GM06990 (cell line): ENCODE measurements at regions not wholly inside any gene's neighbourhood (a gene's known extent, or its start where the extent isn't known, plus 50 kb on each side); places are given as distances from the start of the nearest gene placed in this dataset.

Source experiments
- DNase-seq: peaks from one replicate; pipeline ENCODE4 v3.0.0-alpha.2; 2011; ENCODE audit not compliant: insufficient read length; ENCODE audit errors: extremely low read depth
- H3K27me3 ChIP-seq: replicated peaks from 2 replicates; pipeline ENCODE4 v1.6.0; 2011; ENCODE audit warnings: low read length; ENCODE audit not compliant: control insufficient read depth, insufficient read depth
- H3K36me3 ChIP-seq: 2 replicates; pipeline ENCODE4 v1.5.1; 2011; ENCODE audit warnings: low read length; ENCODE audit not compliant: control insufficient read depth, insufficient read depth
- H3K4me3 ChIP-seq: replicated peaks from 2 replicates; pipeline ENCODE4 v1.5.1; 2011; ENCODE audit warnings: low read depth, mild to moderate bottlenecking, control low read depth, low read length
- CTCF ChIP-seq: IDR thresholded peaks from 2 replicates; pipeline ENCODE4 v1.5.1; 2011; ENCODE audit warnings: low read length, control low read depth, mild to moderate bottlenecking, inconsistent platforms; ENCODE audit not compliant: insufficient read depth, poor library complexity, severe bottlenecking

- no peak for TF ChIP-seq CTCF
- no peak for DNase-seq
- Histone ChIP-seq H3K4me3 (no peak overlapping the region), H3K36me3 (no peaks in the 10 kb centered on the region), H3K27me3 (no peaks in the 10 kb centered on the region; the same call in 1 of the 2 replicates)
Observed at GRCh38 chr16:65775829-65776228, 590.7 kb upstream of the CDH5 start.

- no peak overlapping the region for H3K4me3 ChIP-seq
- no peaks in the 10 kb centered on the region for H3K36me3 ChIP-seq
- no peak for TF ChIP-seq CTCF
- H3K27me3 ChIP-seq: no peaks in the 10 kb centered on the region
- no peak for DNase-seq
Observed at GRCh38 chr16:65774350-65774749, 592.1 kb upstream of the CDH5 start.

GRCh38 chr16:65773301-65773874 is 593.1 kb upstream of the CDH5 start:
- DNase-seq: no peak
- Histone ChIP-seq H3K36me3 (no peaks in the 10 kb centered on the region), H3K4me3 (no peak overlapping the region), H3K27me3 (no peaks in the 10 kb centered on the region)
- TF ChIP-seq CTCF: no peak

- TF ChIP-seq CTCF: no peak
- H3K27me3 ChIP-seq: no peaks in the 10 kb centered on the region
- H3K36me3 ChIP-seq: no peaks in the 10 kb centered on the region
- DNase-seq: no peak
- H3K4me3 ChIP-seq: no peak overlapping the region
Observed at GRCh38 chr16:65772134-65772732, 594.3 kb upstream of the CDH5 start.

- Histone ChIP-seq H3K27me3 (no peaks in the 10 kb centered on the region), H3K36me3 (no peaks in the 10 kb centered on the region), H3K4me3 (no peak overlapping the region)
- no peak for TF ChIP-seq CTCF
- DNase-seq: no peak
Observed at GRCh38 chr16:65771707-65772106, 594.8 kb upstream of the CDH5 start.
